Tibial artery (tissue), 4 donors: ENCODE measurements at regions not wholly inside any gene's neighbourhood (a gene's known extent, or its start where the extent isn't known, plus 50 kb on each side); places are given as distances from the start of the nearest gene placed in this dataset.

Source experiments
- DNase-seq, 2 donors: peaks; one replicate each; pipeline ENCODE4 v3.0.0-alpha.2; 2019
- H3K27ac ChIP-seq, 2 donors: fragments of 200-600 bp; sonication (generic) in 1 of 2; 1 replicate in 1 of 2; 2 replicates in 1 of 2; pipeline ENCODE4 v1.5.1; 2018 to 2019; ENCODE audit warnings: mild to moderate bottlenecking in 1 of 2
- H3K27me3 ChIP-seq, 2 donors: fragments of 200-600 bp; sonication (generic) in 1 of 2; one replicate each; pipeline versions ENCODE4 v1.5.1 to v1.6.0; 2016 to 2019
- H3K36me3 ChIP-seq, 3 donors: fragments of 200-600 bp; sonication (generic) in 2 of 3; one replicate each; pipeline ENCODE4 v1.5.1; 2016 to 2019; ENCODE audit warnings: mild to moderate bottlenecking in 2 of 3
- H3K4me1 ChIP-seq, 4 donors: fragments of 200-600 bp; sonication (generic) in 2 of 4; 1 replicate in 3 of 4; 2 replicates in 1 of 4; pipeline ENCODE4 v1.5.1; 2016 to 2019
- H3K4me3 ChIP-seq, 2 donors: fragments of 200-600 bp; sonication (generic) in 1 of 2; 1 replicate in 1 of 2; 2 replicates in 1 of 2; pipeline ENCODE4 v1.5.1; 2018 to 2019; ENCODE audit warnings: mild to moderate bottlenecking in 2 of 2
- H3K9me3 ChIP-seq, 3 donors: fragments of 200-600 bp; sonication (generic) in 1 of 3; one replicate each; pipeline ENCODE4 v1.5.1; 2016 to 2019
- intact Hi-C: fragments of 100-400 bp; cut with DNase I; formaldehyde crosslinking; loops from one replicate; pipeline ENCODE4 v1.15.0; 2023; ENCODE audit warnings: low total_unique reads
- TF ChIP-seq, protein P1 (sequence below), 2 experiments: fragments of 200-600 bp in 1 of 2; fragments of 450-650 bp in 1 of 2; IDR thresholded peaks; one replicate each; pipeline ENCODE4 v1.5.1; 2017 to 2019; ENCODE audit warnings: antibody characterized with exemption in 2 of 2, mild to moderate bottlenecking in 1 of 2, moderate library complexity in 1 of 2

DNA sequence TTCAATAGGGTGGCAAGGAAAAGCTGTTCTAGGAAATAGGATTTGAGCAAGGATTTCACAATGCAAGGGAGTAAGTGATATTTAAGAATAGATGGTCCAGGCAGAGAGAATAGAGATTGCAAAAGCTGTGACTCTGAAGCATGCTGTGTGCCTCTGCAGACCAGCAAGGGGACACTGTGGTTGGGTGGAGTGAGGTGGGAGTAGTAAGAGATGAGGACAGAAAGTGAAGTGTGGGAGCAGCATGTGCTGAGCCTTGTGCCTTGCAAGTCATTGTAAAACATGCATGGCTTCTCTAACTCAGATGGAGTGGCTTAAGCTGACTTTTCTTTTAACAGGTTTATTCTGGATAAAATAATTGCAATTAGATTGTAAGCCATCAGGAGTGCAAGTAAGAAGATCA lies 442.4 kb downstream of the CCSER2 start:
- no peaks in the 10 kb centered on the region for H3K27me3 ChIP-seq
- H3K4me1 ChIP-seq, result no peaks in the 10 kb centered on the region
- DNase-seq, result no peak
- no peak overlapping the region for H3K27ac ChIP-seq
- no peaks in the 10 kb centered on the region for H3K9me3 ChIP-seq
- H3K36me3 ChIP-seq, result no peaks in the 10 kb centered on the region
- intact Hi-C loops, result no loop called here
- TF ChIP-seq, protein P1, sequence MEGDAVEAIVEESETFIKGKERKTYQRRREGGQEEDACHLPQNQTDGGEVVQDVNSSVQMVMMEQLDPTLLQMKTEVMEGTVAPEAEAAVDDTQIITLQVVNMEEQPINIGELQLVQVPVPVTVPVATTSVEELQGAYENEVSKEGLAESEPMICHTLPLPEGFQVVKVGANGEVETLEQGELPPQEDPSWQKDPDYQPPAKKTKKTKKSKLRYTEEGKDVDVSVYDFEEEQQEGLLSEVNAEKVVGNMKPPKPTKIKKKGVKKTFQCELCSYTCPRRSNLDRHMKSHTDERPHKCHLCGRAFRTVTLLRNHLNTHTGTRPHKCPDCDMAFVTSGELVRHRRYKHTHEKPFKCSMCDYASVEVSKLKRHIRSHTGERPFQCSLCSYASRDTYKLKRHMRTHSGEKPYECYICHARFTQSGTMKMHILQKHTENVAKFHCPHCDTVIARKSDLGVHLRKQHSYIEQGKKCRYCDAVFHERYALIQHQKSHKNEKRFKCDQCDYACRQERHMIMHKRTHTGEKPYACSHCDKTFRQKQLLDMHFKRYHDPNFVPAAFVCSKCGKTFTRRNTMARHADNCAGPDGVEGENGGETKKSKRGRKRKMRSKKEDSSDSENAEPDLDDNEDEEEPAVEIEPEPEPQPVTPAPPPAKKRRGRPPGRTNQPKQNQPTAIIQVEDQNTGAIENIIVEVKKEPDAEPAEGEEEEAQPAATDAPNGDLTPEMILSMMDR (IDR thresholded peaks at IDR 0.05), result no peak
- H3K4me3 ChIP-seq, result no peak overlapping the region

DNA sequence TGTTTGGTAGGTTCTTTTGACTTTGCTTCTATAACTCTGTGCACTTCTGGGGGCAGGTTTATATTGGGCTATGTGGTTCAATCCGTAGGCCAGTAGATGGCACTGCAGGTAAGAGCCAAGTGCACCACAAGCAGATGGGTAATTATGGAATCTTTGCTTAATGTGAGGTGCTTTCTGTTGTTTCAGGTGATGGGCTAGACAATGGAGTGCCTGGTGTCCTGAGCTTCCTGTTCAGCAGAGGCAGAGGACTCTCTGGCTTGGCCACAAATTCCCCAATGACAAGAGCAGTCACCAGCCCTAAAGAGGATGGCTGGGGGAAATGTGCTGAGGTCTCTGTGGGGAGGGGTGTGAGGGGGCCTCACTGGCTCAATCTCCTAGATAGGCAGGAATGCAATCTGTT lies 455.0 kb downstream of the CCSER2 start:
- H3K27me3 ChIP-seq, result no peaks in the 10 kb centered on the region
- no peak overlapping the region for H3K4me3 ChIP-seq
- intact Hi-C loops, result no loop called here
- DNase-seq, result no peak
- no peaks in the 10 kb centered on the region for H3K4me1 ChIP-seq
- H3K9me3 ChIP-seq, result no peaks in the 10 kb centered on the region
- no peak overlapping the region for H3K27ac ChIP-seq
- TF ChIP-seq, protein P1 (IDR thresholded peaks at IDR 0.05), result no peak
- H3K36me3 ChIP-seq, result no peaks in the 10 kb centered on the region

DNA sequence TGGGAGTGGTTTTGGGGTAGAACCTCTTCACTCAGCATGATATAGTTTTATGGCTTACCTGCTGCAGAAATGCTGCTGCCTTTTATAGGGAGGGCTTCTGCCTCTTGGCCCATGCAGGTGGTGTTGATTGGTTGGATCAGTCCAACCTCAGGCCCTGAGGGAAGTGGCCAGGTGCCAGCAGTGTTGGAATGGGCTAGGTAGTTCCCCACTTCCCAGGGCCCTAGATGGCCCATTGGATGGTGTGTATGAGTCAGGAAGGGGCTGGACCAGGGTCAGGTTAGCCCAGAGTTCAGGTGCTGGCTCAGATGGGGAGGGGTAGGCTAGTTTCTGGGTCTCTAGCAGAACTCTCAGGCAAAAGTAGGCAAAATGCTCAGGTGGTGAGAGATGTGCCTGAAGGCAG lies 455.5 kb downstream of the CCSER2 start:
- Histone ChIP-seq H3K9me3 (no peaks in the 10 kb centered on the region), H3K36me3 (no peaks in the 10 kb centered on the region), H3K4me3 (no peak overlapping the region), H3K27ac (no peak overlapping the region), H3K4me1 (no peaks in the 10 kb centered on the region), H3K27me3 (no peaks in the 10 kb centered on the region)
- DNase-seq, result no peak
- TF ChIP-seq, protein P1 (IDR thresholded peaks at IDR 0.05), result no peak
- intact Hi-C loops, result no loop called here

DNA sequence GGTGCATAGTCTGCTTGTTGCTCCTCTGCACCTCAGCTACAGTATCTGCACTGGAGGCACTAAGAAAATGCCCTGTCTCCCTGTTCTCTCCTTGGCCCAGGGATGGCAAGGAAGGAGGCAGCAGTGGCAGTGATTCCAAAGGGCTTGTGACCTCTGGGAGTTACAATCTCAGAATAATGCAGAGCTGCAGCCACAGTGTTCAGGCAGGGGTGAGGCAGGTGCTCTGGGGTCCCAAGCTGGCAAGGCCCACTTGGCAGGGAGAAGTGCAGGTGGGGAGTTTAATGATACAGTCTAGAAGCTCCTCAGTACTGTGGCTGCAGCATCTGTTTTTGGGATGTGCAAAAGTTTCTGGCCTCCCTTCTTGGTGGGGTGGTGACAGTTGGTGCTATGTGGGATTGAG lies 456.4 kb downstream of the CCSER2 start:
- H3K36me3 ChIP-seq, result no peaks in the 10 kb centered on the region
- no peaks in the 10 kb centered on the region for H3K9me3 ChIP-seq
- no peaks in the 10 kb centered on the region for H3K27me3 ChIP-seq
- no peaks in the 10 kb centered on the region for H3K4me1 ChIP-seq
- no peak overlapping the region for H3K4me3 ChIP-seq
- no peak overlapping the region for H3K27ac ChIP-seq
- intact Hi-C loops, result no loop called here
- TF ChIP-seq, protein P1 (IDR thresholded peaks at IDR 0.05), result no peak
- no peak for DNase-seq

DNA sequence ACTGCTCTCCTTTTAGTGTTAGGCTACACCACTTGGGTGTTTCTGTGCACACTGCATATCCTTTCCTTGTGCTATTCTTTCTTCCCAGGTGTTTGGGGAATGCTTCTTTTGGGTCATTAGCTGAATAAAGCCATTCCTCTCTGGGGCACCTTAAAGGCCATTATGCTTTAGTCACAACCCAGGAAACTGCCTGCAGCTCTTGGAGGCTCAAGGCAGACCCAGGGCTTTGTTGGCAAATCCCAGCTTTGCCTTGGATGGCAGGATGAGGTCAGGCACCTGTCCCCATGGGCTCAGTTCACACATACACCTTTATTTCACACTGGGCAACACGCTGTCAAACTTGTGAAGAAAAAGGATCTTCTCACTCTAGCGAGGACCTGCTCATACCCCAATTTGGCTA lies 460.6 kb downstream of the CCSER2 start:
- DNase-seq, result no peak
- Histone ChIP-seq H3K4me1 (no peaks in the 10 kb centered on the region), H3K27me3 (no peaks in the 10 kb centered on the region), H3K9me3 (no peaks in the 10 kb centered on the region), H3K36me3 (no peaks in the 10 kb centered on the region), H3K27ac (no peak overlapping the region), H3K4me3 (no peak overlapping the region)
- TF ChIP-seq, protein P1 (IDR thresholded peaks at IDR 0.05), result no peak
- intact Hi-C loops, result no loop called here

DNA sequence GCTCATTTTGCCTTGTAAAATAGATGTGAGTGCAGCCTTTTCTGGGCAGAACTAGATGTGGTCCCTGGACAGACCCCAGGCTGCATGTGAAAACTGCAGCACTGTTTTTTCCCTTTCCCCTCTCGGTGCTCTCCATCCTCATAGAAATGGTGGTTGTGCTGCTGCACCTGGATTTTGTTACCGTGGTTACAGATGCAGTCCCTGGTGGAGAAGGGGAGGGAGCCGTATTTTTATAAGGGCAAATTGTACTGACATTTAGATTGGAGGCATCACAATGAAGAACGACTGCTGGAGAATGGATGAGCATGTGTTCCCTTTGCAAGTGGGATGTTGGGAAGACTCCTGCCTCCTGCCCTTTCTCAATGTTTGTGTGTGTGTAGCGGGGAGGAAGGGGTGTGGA lies 469.9 kb downstream of the CCSER2 start:
- TF ChIP-seq, protein P1 (IDR thresholded peaks at IDR 0.05), result no peak
- no peak overlapping the region for H3K27ac ChIP-seq
- H3K36me3 ChIP-seq, result no peaks in the 10 kb centered on the region
- intact Hi-C loops, result no loop called here
- H3K27me3 ChIP-seq, result no peaks in the 10 kb centered on the region
- no peak for DNase-seq
- no peaks in the 10 kb centered on the region for H3K4me1 ChIP-seq
- no peak overlapping the region for H3K4me3 ChIP-seq
- H3K9me3 ChIP-seq, result no peaks in the 10 kb centered on the region
